HG03521 (cell line): ENCODE measurements at regions not wholly inside any gene's neighbourhood (a gene's known extent, or its start where the extent isn't known, plus 50 kb on each side); places are given as distances from the start of the nearest gene placed in this dataset.

Experiments used
- ATAC-seq: cut with Tn5 transposase; IDR thresholded peaks from one replicate; pipeline ENCODE4 v1.9.1; 2021; ENCODE audit warnings: mild to moderate bottlenecking, moderate library complexity; ENCODE audit not compliant: unreplicated experiment

DNA sequence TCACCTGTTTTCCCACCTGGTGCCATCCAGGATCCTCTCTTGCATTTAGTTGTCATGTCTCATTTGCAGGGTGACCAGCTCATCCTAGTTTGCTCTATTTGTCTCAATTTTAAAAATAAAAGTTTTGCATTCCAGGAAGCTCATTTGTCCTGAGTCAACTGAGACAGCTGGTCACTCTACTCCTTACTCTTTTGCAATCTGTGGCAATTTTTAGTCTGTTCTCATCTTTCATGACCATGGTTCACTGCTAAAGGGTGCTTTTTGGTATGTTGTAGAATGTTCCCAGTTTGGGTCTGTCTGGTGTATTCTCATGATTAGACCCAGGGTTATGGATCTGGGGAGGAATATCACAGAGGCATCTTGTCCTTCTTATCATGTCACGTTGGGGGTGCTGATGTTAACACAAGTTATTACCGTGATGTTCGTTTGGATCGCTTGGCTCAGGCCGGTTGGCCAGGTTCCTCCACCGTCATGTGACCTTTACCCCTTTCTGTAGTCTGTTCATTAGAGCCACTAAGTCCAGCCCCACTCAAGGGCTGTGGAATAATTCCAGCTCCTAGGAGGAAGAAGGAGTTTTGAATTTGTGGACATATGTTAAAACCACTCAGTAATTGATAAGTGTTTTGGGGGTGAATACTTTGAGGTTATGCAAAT lies 103.3 kb upstream of the IGFBP3 start:
- no peak for ATAC-seq

DNA sequence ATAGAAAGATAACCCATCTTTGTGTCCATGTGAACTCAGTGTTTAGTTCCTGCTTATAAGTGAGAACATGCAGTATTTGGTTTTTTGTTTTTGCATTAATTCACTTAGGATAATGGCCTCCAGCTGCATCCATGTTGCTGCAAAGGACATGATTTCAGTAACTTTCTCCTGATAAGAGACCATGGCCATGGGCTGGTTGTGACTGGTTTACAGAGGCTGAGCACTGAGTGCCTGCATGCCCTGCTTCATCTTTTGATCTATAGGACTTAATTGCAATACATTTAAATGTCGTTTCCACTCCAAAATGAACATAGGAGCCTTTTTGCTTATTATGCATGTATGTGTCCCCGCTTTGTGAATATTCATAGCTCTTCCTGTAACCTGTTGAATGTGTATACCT lies 101.3 kb upstream of the IGFBP3 start:
- no peak for ATAC-seq

GRCh38 chr7:46015107-46015868 lies 94.2 kb upstream of the IGFBP3 start:
- ATAC-seq: no peak

DNA sequence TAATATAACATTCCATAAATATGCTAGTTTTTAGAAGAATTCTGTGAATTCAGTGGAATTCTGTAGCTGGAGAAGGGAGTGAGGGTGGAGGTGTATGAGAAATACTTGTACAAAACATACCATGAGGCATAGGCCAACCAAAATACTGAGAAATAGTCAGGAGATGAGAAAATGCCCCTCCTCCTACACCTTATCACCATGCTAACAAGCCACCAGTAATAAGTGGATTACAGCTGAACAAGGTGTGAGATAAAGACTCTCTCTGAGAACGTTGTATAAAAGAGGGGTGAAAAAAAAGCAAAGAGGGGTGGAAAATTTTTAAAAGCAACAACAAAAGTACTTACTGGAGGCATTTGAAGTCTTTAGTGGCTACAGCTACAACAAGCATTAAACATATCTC lies 90.4 kb upstream of the IGFBP3 start:
- ATAC-seq: no peak

DNA sequence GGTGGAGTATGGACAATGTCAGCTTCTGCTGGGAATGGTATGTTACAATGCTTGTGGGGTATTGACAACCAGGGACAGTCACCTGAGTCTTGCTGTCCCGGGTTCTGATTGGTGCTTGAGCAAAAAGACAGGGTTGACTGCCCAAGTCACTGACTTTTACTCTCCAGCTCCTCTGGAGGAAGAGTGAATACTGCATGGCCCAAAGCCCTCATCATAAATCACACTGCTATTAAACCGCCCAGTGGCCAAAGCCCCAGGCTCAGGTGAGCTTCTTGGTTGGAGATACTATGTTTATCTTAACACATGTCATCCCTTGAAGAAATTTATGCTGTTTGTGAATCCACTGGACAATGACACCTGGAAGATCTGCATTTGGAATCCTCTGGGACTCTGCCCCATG lies 90.0 kb upstream of the IGFBP3 start:
- no peak for ATAC-seq

- no peak for ATAC-seq
Observed at GRCh38 chr7:46009211-46009610, 88.1 kb upstream of the IGFBP3 start.

DNA sequence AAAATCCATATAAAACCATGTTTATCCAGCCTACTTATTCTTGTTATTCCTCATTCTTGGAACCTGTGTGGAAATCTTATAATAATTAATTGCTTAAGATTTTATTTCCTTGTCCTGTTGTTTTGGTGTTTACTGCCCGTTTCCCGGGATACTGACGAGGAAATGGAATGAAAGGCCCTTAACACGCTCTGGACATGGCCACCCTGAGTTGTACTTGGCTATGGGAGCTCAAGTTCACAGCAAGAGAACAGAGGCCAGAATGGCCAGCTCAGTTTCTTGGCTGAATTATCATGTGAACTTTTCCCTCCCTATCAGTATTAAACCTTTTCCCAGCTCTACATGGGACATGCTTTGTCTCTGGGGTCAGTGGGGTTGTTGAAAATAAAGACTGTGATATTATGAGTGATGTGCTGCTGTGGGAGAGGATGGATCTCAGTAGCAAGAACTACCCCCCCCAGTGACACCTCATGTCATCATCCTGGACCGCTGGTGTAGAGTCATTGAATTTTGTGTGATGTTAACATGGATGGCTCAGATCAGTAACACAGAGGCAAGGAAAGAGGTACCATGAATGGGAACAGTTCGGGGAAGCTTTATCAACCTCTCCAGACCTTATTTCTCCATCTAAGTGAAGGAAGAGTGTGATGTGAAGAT lies 87.0 kb upstream of the IGFBP3 start:
- ATAC-seq: no peak

DNA sequence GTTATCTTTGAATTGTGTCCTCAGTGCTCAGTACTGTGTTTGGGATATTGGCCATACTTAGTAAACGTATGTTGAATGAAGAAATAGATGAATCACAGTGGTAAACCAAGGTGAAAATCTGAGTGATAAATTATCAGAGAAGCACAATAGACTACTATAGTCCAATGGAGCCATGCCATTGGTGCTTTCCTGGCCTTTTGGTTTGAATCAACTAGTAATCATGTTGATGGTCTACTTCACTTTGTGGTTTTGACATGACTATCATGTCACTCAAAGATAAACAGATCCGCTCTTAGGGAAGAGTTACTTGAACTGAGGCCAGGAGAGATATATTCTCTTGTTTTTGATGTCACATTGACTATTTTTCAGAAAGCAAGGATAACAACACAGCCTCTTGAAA lies 86.1 kb upstream of the IGFBP3 start:
- no peak for ATAC-seq

- ATAC-seq: no peak
Observed at GRCh38 chr7:46006723-46007122, 85.7 kb upstream of the IGFBP3 start.

GRCh38 chr7:46006212-46006611 lies 85.1 kb upstream of the IGFBP3 start:
- no peak for ATAC-seq

- ATAC-seq: no peak
Observed at GRCh38 chr7:46004965-46005364, 83.9 kb upstream of the IGFBP3 start.

DNA sequence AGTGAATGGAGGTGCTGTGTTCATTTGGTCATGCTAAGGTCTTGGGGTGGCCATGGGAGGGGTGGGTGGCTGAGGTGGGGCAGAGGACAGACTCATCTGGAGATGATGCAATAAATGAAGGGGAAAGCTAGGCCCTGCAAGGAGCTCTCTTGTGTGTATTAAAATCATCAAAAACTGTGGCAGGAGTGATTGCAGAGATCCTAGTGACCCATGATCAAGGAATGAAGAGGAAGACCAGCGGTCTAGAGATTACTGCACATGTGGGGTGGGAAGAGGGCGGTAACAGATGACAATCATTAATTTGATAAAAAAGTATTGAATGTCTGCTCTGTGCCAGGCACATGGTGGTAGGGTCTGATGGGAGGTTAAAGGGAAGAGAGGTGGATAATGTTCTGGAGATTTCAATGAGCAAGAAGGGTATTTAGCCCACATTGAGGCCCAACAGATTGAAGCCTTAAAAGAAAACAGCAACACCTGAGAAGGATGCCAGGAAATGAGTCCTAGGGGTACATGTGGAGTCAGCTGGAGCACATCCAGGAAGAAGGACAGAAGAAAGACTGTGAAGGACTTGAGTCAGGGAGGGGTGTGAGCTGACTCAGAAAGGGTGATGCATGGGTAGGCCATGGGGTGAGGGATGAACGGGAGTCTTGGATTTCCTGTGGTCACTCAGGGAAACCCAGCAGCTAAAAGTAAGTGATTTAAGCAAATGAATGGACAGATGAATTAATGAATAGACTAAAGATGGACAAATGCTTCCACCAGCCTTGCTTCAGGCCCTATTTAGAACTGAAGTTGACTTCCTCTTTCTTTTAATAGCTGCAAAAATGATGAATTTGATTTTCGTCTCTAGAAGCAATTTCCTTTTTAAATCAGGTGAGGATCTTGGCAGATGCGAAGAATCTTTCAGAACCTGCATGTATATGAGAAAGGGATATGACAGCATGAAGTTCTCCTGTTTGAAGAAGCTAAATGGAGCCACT lies 83.1 kb upstream of the IGFBP3 start:
- no peak for ATAC-seq

DNA sequence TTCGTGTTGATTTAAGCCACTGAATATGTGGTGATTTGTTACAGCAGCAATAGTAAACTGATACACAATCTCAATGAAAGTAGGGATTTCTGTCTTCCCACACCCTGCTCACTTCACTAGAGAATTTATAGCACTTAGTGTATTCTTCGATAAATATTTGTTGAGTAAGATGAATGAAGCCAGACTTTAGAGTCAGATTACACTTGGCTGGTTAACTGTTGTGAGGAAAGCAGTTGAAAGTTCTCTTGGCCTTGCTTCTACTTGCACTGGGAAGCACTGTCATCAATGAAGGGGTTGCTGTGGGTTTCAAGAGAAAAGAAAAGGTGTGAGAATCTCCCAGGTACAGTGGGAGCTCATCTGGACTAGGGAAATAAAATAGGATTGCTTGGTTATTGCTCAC lies 82.1 kb upstream of the IGFBP3 start:
- no peak for ATAC-seq

DNA sequence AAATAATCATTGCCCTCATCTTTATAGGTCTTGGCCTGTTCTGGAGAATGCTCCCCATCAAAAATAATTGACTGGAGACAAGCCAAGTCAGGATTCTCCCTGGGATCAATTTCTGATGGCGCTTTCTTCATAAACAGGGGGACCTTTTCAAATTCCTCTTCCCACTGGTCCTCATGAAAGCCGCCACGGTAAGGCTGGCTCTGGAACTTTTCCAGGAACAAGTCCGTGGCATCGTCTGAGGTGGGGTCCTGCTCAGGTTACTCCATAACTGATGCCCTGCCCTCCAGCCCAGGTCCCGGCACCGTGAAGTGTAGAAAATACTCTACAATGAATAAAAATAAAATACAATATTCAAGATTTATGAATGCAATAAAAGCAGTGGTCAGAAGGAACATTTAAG lies 79.4 kb upstream of the IGFBP3 start:
- ATAC-seq: no peak

DNA sequence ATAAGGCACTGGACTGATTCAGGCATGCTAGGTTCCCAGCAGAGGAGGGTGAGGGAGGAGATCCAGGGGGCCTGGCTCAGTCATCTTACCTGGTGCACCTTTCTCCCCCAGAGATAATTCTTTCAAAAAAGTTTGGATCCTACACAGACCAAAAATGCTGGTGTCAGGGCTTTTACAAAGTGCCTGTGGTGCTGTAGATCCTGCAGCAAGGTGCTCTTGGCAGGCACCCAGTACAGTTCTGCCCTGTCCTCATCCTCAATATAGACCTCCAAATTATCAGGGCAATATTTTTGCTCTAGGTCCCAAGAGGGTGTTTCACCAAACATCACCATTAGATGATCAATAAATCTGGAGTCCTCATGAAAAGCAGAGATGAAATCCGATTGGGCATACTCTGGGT lies 78.5 kb upstream of the IGFBP3 start:
- no peak for ATAC-seq

- no peak for ATAC-seq
Observed at GRCh38 chr7:45998506-45998905, 77.4 kb upstream of the IGFBP3 start.

DNA sequence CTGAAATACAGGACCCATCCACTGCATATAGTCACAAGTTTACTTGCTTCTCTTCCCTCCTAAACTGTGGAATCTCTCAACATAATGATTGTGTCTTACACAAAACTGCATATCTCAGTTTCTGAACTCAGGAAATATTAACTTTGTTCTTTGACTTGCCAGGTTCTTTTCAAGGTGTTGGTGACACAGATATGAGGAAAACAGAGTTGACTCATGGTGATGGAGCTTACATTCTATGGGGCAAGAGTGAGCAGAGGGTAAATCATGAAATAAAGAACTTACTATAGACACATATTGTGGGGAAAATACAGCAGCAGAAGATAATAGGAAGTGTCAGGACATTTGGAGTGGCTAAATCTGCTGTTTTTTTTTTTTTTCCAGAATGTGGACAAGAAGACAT lies 72.5 kb upstream of the IGFBP3 start:
- no peak for ATAC-seq

DNA sequence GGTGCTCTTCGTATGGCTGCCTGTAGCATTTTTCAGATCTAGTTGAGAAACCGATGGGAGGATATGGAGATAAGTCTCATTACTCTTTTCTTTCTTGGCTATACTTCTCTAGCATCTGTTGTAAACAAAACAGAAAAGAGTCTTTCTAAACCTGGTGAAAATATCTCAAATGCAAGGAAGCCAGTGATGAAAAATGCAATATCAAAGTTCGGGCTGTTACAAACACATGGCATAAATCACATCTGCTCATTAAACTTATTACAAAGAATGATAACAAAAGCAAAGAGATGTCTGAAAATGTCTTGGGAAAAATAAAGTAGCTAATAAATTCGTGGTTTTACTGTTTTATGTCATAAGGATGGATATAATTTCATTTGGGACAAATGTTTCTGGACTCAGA lies 71.8 kb upstream of the IGFBP3 start:
- ATAC-seq: no peak

- ATAC-seq: no peak
Observed at GRCh38 chr7:45990276-45990675, 69.2 kb upstream of the IGFBP3 start.

- ATAC-seq: no peak
Observed at GRCh38 chr7:45988405-45989057, 67.5 kb upstream of the IGFBP3 start.
